CD4-positive, alpha-beta memory T cell (primary cell): ENCODE measurements at regions not wholly inside any gene's neighbourhood (a gene's known extent, or its start where the extent isn't known, plus 50 kb on each side); places are given as distances from the start of the nearest gene placed in this dataset.
A peak's percentile ranks its signal among the peaks of the same experiment; 100 is the strongest.

Experiments
- CTCF ChIA-PET: fragments of 350-600 bp; sonication (Branson Sonifier 250); formaldehyde crosslinking; loops from one replicate; lab custom pipeline; 2021; ENCODE audit warnings: inconsistent platforms; ENCODE audit not compliant: partially characterized antibody; lab: Charles Lee
- POLR2A ChIA-PET: fragments of 350-600 bp; sonication (Branson Sonifier 250); formaldehyde crosslinking; loops from one replicate; lab custom pipeline; 2021; ENCODE audit not compliant: partially characterized antibody; lab: Charles Lee
- DNase-seq, 5 donors: peaks; one replicate each; pipeline versions ENCODE4 v3.0.0 to v3.0.0-alpha.2; 2020 to 2022; ENCODE audit warnings: mixed read lengths in 1 of 5
- H3K27ac ChIP-seq: one replicate; pipeline ENCODE4 v1.7.0; 2013; ENCODE audit warnings: low read depth, low read length
- H3K27me3 ChIP-seq: 2 replicates; pipeline ENCODE4 v1.7.0; 2013; ENCODE audit warnings: mild to moderate bottlenecking, low read length, moderate library complexity; ENCODE audit not compliant: insufficient read depth
- H3K36me3 ChIP-seq: 2 replicates; pipeline ENCODE4 v1.7.0; 2013; ENCODE audit warnings: mild to moderate bottlenecking, low read length, moderate library complexity; ENCODE audit not compliant: insufficient read depth
- H3K4me1 ChIP-seq: 2 replicates; pipeline ENCODE4 v1.7.0; 2013; ENCODE audit warnings: mild to moderate bottlenecking, low read length, moderate library complexity; ENCODE audit not compliant: insufficient read depth
- H3K4me3 ChIP-seq, 2 donors: one replicate each; pipeline ENCODE4 v1.7.0; 2013; ENCODE audit warnings: low read length in 2 of 2, mild to moderate bottlenecking in 1 of 2
- H3K9me3 ChIP-seq, 2 donors: one replicate each; pipeline ENCODE4 v1.7.0; 2013; ENCODE audit warnings: low read length in 2 of 2, control low read depth in 1 of 2; ENCODE audit not compliant: control insufficient read depth in 1 of 2
- H3K27ac Mint-ChIP-seq, 7 donors: one replicate each; pipeline ENCODE4 v1.8.0; 2020 to 2021; ENCODE audit warnings: mixed read lengths in 7 of 7, mild to moderate bottlenecking in 6 of 7, inconsistent platforms in 3 of 7, moderate library complexity in 3 of 7
- H3K27me3 Mint-ChIP-seq, 2 donors: one replicate each; pipeline ENCODE4 v1.8.0; 2020 to 2021; ENCODE audit warnings: mixed read lengths in 2 of 2
- H3K36me3 Mint-ChIP-seq, 2 donors: one replicate each; pipeline ENCODE4 v1.8.0; 2020 to 2021; ENCODE audit warnings: mixed read lengths in 2 of 2, inconsistent platforms in 1 of 2, mild to moderate bottlenecking in 1 of 2
- H3K4me1 Mint-ChIP-seq, 4 donors: one replicate each; pipeline ENCODE4 v1.8.0; 2020 to 2021; ENCODE audit warnings: mixed read lengths in 4 of 4, mild to moderate bottlenecking in 1 of 4
- H3K4me3 Mint-ChIP-seq, 8 donors: one replicate each; pipeline ENCODE4 v1.8.0; 2020 to 2021; ENCODE audit warnings: mixed read lengths in 8 of 8, mild to moderate bottlenecking in 7 of 8, moderate library complexity in 6 of 8, inconsistent platforms in 3 of 8
- H3K9me3 Mint-ChIP-seq, 8 donors: one replicate each; pipeline ENCODE4 v1.8.0; 2020 to 2021; ENCODE audit warnings: mixed read lengths in 8 of 8, mild to moderate bottlenecking in 5 of 8, inconsistent platforms in 3 of 8, moderate library complexity in 1 of 8
- intact Hi-C: fragments of 100-400 bp; cut with micrococcal nuclease; formaldehyde crosslinking; loops from one replicate; pipeline ENCODE4 v1.15.1; 2023

DNA sequence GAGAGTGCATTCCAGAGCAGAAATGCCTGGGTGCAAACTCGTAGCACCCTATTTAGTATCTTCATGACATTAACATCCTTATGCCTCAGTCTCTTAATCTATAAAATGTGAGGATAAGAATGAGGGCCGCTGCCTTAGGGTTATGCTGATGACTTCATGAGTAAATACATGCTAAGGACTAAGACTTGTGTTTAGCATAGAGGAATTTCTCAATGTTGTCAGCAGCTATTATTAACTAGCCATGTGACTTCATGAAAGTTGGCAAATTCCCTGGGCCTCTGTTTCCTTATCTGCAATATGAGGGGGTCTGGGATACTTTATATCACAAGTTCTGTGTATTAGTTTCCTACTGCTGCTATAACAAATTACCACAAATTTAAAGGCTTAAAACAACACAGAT lies 108.1 kb upstream of the RIPOR2 start:
- ChIA-PET POLR2A (interaction anchor here (1.5 to 13.7 kb wide), 6 partner anchors 8 to 27 kb away, joined by 4 to 370 read pairs (median 25); no protein-coding TSS in a partner anchor), CTCF (interaction anchor here (0.6 to 24.7 kb wide), 8 partner anchors 10 to 110 kb away, joined by 3 to 591 read pairs (median 18); no protein-coding TSS in a partner anchor)
- Histone ChIP-seq H3K4me1 (peaks cover 45% of the 10 kb centered on the region), H3K27ac (peak overlapping the region; percentile 93), H3K4me3 (no peak overlapping the region), H3K27me3 (no peaks in the 10 kb centered on the region), H3K36me3 (no peaks in the 10 kb centered on the region), H3K9me3 (no peaks in the 10 kb centered on the region)
- Mint-ChIP-seq H3K9me3 (peaks cover 0 to 2% (median 0%) of the 10 kb centered on the region in 8 donors), H3K36me3 (peaks cover 0 to 11% of the 10 kb centered on the region in 2 donors), H3K27ac (peak overlapping the region; percentile 26 to 100 (median 52)), H3K4me3 (no peak overlapping the region), H3K27me3 (no peaks in the 10 kb centered on the region), H3K4me1 (peaks cover 35 to 76% (median 52%) of the 10 kb centered on the region in 4 donors)
- no peak for DNase-seq
- intact Hi-C loops: loop anchor here (5.0 kb wide), 1 partner anchor 93 kb away; no protein-coding TSS in a partner anchor

DNA sequence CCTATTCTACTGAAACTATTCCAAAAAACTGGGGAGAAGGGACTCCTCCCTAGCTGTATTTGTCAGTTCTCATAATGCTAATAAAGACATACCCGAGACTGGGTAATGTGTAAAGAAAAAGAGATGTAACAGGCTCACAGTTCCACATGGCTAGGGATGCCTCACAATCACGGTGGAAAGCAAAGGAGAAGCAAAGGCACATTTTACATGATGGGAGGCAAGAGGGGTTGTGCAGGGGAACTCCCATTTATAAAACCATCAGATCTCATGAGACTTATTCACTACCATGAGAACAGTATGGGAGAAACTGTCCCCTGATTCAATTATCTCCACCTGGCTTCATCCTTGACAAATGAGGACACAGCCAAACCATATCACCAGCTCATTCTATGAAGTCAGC lies 111.2 kb upstream of the RIPOR2 start:
- intact Hi-C loops: no loop called here
- Histone ChIP-seq H3K27ac (no peak overlapping the region), H3K4me3 (no peak overlapping the region), H3K27me3 (no peaks in the 10 kb centered on the region), H3K36me3 (no peaks in the 10 kb centered on the region), H3K4me1 (peaks cover 51% of the 10 kb centered on the region), H3K9me3 (no peaks in the 10 kb centered on the region)
- peaks cover 42 to 75% (median 58%) of the 10 kb centered on the region in 4 donors for H3K4me1 Mint-ChIP-seq
- ChIA-PET CTCF (interaction anchor here (1.1 to 24.7 kb wide), 6 partner anchors 10 to 946 kb away, joined by 3 to 591 read pairs (median 4); no protein-coding TSS in a partner anchor), POLR2A (interaction anchor here (0.9 to 13.7 kb wide), 2 partner anchors 9 to 19 kb away, joined by 4 to 370 read pairs; no protein-coding TSS in a partner anchor)
- no peaks in the 10 kb centered on the region for H3K27me3 Mint-ChIP-seq
- no peak overlapping the region for H3K27ac Mint-ChIP-seq
- H3K4me3 Mint-ChIP-seq: no peak overlapping the region
- no peak for DNase-seq
- peaks cover 0 to 2% of the 10 kb centered on the region in 2 donors for H3K36me3 Mint-ChIP-seq
- peaks cover 0 to 2% (median 0%) of the 10 kb centered on the region in 8 donors for H3K9me3 Mint-ChIP-seq

DNA sequence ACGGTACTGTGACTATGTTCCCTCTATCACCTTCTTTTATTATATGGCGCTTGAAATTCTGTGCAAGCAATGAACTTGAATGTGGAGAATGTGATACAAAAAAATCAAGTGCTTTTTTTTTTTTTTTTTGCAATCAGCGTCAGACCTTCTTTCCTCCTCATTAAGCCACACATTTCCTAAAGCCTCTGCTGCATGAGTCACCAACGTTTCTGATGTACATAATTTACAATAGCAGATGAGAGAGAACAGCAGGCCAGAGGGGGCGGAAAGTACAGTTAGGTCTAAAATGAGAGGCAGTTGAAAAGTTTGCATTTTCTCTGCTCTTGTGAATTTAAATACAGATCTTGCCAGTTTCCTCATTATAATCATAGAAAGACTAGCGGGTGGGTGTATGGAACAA lies 114.6 kb upstream of the RIPOR2 start:
- POLR2A ChIA-PET: interaction anchor here (1.0 to 7.3 kb wide), 4 partner anchors 9 to 23 kb away, joined by 7 to 120 read pairs (median 18); no protein-coding TSS in a partner anchor
- Histone ChIP-seq H3K27me3 (no peaks in the 10 kb centered on the region), H3K9me3 (no peaks in the 10 kb centered on the region), H3K4me3 (no peak overlapping the region), H3K36me3 (no peaks in the 10 kb centered on the region), H3K27ac (peak overlapping the region; percentile 52), H3K4me1 (peaks cover 61% of the 10 kb centered on the region)
- intact Hi-C loops: loop anchor here (1.0 to 2.0 kb wide), 2 partner anchors 8 to 14 kb away; no protein-coding TSS in a partner anchor
- Mint-ChIP-seq H3K27ac (peak overlapping the region; percentile 77 to 95 (median 88)), H3K9me3 (peaks cover 0 to 2% (median 0%) of the 10 kb centered on the region in 8 donors), H3K27me3 (no peaks in the 10 kb centered on the region), H3K4me3 (peak overlapping the region; percentile 4 to 79 (median 70)), H3K4me1 (peaks cover 49 to 78% (median 67%) of the 10 kb centered on the region in 4 donors), H3K36me3 (no peaks in the 10 kb centered on the region)
- DNase-seq: peak; percentile 60 to 89 (median 70)
- CTCF ChIA-PET: interaction anchor here (0.7 to 24.7 kb wide), 4 partner anchors 8 to 29 kb away, joined by 3 to 591 read pairs (median 4); no protein-coding TSS in a partner anchor

DNA sequence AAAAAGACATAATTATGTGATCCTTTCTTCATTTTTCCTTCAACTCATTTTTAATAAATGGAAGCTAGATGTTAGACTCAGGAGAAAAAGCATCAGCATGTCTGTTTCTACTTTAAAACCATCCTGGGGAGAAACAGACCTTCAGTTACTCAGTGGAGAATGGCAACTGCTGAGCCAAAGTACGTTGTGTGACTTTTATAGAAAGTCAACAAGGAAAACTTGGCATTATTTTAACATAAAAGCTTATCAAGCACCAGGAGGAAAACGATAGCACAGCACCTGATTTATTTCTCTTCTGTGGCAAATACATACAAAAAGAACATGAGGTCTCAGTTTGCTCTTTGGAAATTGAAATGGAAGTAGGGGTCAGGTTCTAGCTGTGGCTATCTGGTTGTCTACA lies 115.3 kb upstream of the RIPOR2 start:
- Mint-ChIP-seq H3K27ac (peak overlapping the region; percentile 77 to 95 (median 88)), H3K4me1 (peaks cover 55 to 85% (median 73%) of the 10 kb centered on the region in 4 donors), H3K9me3 (peaks cover 0 to 2% (median 0%) of the 10 kb centered on the region in 8 donors), H3K4me3 (peak overlapping the region in 6 of 8 donors; percentile 67 to 79 (median 72)), H3K27me3 (no peaks in the 10 kb centered on the region), H3K36me3 (no peaks in the 10 kb centered on the region)
- Histone ChIP-seq H3K36me3 (no peaks in the 10 kb centered on the region), H3K9me3 (no peaks in the 10 kb centered on the region), H3K27ac (peak overlapping the region; percentile 52), H3K4me3 (no peak overlapping the region), H3K4me1 (peaks cover 68% of the 10 kb centered on the region), H3K27me3 (no peaks in the 10 kb centered on the region)
- no peak for DNase-seq
- intact Hi-C loops: loop anchor here (2.0 kb wide), 1 partner anchor 14 kb away; no protein-coding TSS in a partner anchor
- POLR2A ChIA-PET: interaction anchor here (0.7 to 7.3 kb wide), 3 partner anchors 9 to 24 kb away, joined by 4 to 120 read pairs (median 7); no protein-coding TSS in a partner anchor
- CTCF ChIA-PET: interaction anchor here (1.0 to 24.7 kb wide), 4 partner anchors 9 to 20 kb away, joined by 3 to 591 read pairs (median 4); no protein-coding TSS in a partner anchor

DNA sequence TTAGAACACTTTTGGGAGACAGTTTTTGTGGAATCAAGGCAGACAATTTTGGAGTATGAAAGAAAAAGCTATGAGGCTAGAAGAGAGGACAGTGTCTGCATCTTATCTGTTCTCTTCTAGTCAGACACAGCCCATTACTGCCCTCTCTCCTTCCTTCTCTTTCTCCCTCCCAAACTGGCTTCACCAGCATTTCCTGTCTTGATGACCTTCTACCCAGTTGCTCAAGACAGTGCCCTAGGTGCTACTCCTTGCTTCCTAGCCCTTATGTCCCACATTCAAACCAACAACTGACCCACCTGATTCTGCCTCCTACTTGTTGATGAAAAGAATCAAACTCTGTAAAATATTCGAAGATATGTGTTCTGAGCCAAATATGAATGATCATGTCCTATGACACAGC lies 116.4 kb upstream of the RIPOR2 start:
- H3K9me3 Mint-ChIP-seq: no peaks in the 10 kb centered on the region
- Histone ChIP-seq H3K4me3 (no peak overlapping the region), H3K27ac (no peak overlapping the region), H3K27me3 (no peaks in the 10 kb centered on the region), H3K4me1 (peaks cover 79% of the 10 kb centered on the region), H3K36me3 (no peaks in the 10 kb centered on the region), H3K9me3 (no peaks in the 10 kb centered on the region)
- DNase-seq: no peak
- peak overlapping the region in 3 of 8 donors; percentile 4 to 68 (median 63) for H3K4me3 Mint-ChIP-seq
- ChIA-PET POLR2A (interaction anchor here (1.1 to 7.3 kb wide), 4 partner anchors 9 to 25 kb away, joined by 3 to 120 read pairs (median 54); no protein-coding TSS in a partner anchor), CTCF (interaction anchor here (1.1 to 24.7 kb wide), 4 partner anchors 9 to 20 kb away, joined by 4 to 591 read pairs (median 34); no protein-coding TSS in a partner anchor)
- H3K4me1 Mint-ChIP-seq: peaks cover 58 to 86% (median 77%) of the 10 kb centered on the region in 4 donors
- H3K36me3 Mint-ChIP-seq: no peaks in the 10 kb centered on the region
- peak overlapping the region; percentile 6 to 87 (median 54) for H3K27ac Mint-ChIP-seq
- intact Hi-C loops: no loop called here
- no peaks in the 10 kb centered on the region for H3K27me3 Mint-ChIP-seq

DNA sequence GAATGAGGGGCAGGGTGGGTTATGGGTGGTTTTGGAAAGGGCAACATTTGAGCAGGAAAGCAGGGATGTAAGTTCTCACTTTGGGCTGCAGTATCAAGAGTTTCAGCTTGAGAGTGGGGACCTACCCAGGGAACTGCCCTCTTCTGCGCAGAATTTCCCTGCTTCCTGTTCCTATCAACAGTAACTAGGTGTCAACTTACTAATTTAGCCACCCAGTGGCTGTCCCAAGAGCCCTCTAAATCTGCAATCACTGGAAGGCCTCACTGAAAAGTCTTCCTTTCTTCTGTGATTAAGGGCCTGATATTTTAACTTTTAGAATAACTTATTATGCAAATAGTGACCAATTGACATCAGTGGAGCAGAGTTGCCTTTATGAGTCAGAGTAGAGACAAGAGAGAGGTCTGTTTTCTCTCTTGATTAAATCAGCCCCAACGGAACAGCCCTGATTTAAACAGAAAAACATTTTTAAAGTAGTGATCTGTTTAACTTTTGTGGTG lies 118.2 kb upstream of the RIPOR2 start:
- DNase-seq: peak in 2 of 5 donors; percentile 28 to 30
- Mint-ChIP-seq H3K36me3 (no peaks in the 10 kb centered on the region), H3K27ac (peak overlapping the region; percentile 54 to 90 (median 87)), H3K4me3 (peak overlapping the region in 6 of 8 donors; percentile 6 to 74 (median 37)), H3K9me3 (no peaks in the 10 kb centered on the region), H3K27me3 (no peaks in the 10 kb centered on the region), H3K4me1 (peaks cover 61 to 88% (median 81%) of the 10 kb centered on the region in 4 donors)
- no peaks in the 10 kb centered on the region for H3K9me3 ChIP-seq
- H3K36me3 ChIP-seq: no peaks in the 10 kb centered on the region
- H3K4me1 ChIP-seq: peaks cover 94% of the 10 kb centered on the region
- peak overlapping the region; percentile 21 for H3K27ac ChIP-seq
- intact Hi-C loops: no loop called here
- ChIA-PET CTCF (interaction anchor here (0.7 to 24.7 kb wide), 9 partner anchors 9 to 128 kb away, joined by 3 to 591 read pairs (median 4); no protein-coding TSS in a partner anchor), POLR2A (interaction anchor here (0.9 to 7.3 kb wide), 7 partner anchors 9 to 63 kb away, joined by 3 to 120 read pairs (median 5); no protein-coding TSS in a partner anchor)
- H3K27me3 ChIP-seq: no peaks in the 10 kb centered on the region
- no peak overlapping the region for H3K4me3 ChIP-seq
